ENCODE measurements at regions not wholly inside any gene's neighbourhood (a gene's known extent, or its start where the extent isn't known, plus 50 kb on each side); places are given as distances from the start of the nearest gene placed in this dataset.

GRCh38 chr6:90764001-90764400 is 177.1 kb upstream of the MAP3K7 start:
- DNase-seq (ENCODE audit: extremely low read depth, low read depth, low spot score) = no peak

- no peak for DNase-seq (ENCODE audit: extremely low read depth, low read depth, low spot score)
These were observed 172.8 kb upstream of the MAP3K7 start for GRCh38 chr6:90759664-90760063.

GRCh38 chr6:90758741-90759140 is 171.9 kb upstream of the MAP3K7 start:
- DNase-seq (ENCODE audit: extremely low read depth, low read depth, low spot score) = no peak

- no peak for DNase-seq (ENCODE audit: extremely low read depth, low read depth, low spot score)
These were observed 167.2 kb upstream of the MAP3K7 start for GRCh38 chr6:90753820-90754643.

GRCh38 chr6:90739802-90740201 is 152.9 kb upstream of the MAP3K7 start:
- DNase-seq (ENCODE audit: extremely low read depth, low read depth, low spot score) = no peak

- no peak for DNase-seq (ENCODE audit: extremely low read depth, low read depth, low spot score)
These were observed 152.5 kb upstream of the MAP3K7 start for GRCh38 chr6:90739339-90739738.

- DNase-seq (ENCODE audit: extremely low read depth, low read depth, low spot score) = no peak
These were observed 143.3 kb upstream of the MAP3K7 start for GRCh38 chr6:90730151-90730673.

- no peak for DNase-seq (ENCODE audit: extremely low read depth, low read depth, low spot score)
These were observed 142.2 kb upstream of the MAP3K7 start for GRCh38 chr6:90729057-90729456.

GRCh38 chr6:90722648-90723047 is 135.8 kb upstream of the MAP3K7 start:
- no peak for DNase-seq (ENCODE audit: extremely low read depth, low read depth, low spot score)

- DNase-seq (ENCODE audit: extremely low read depth, low read depth, low spot score) = no peak
These were observed 133.5 kb upstream of the MAP3K7 start for GRCh38 chr6:90720404-90720803.

GRCh38 chr6:90719321-90720195 is 132.7 kb upstream of the MAP3K7 start:
- no peak for DNase-seq (ENCODE audit: extremely low read depth, low read depth, low spot score)

GRCh38 chr6:90716376-90716775 is 129.5 kb upstream of the MAP3K7 start:
- DNase-seq (ENCODE audit: extremely low read depth, low read depth, low spot score) = no peak

GRCh38 chr6:90715093-90715655 is 128.3 kb upstream of the MAP3K7 start:
- no peak for DNase-seq (ENCODE audit: extremely low read depth, low read depth, low spot score)

- no peak for DNase-seq (ENCODE audit: extremely low read depth, low read depth, low spot score)
These were observed 127.4 kb upstream of the MAP3K7 start for GRCh38 chr6:90714319-90714718.

GRCh38 chr6:90712114-90712513 is 125.2 kb upstream of the MAP3K7 start:
- DNase-seq (ENCODE audit: extremely low read depth, low read depth, low spot score) = no peak

GRCh38 chr6:90709431-90709996 is 122.6 kb upstream of the MAP3K7 start:
- DNase-seq (ENCODE audit: extremely low read depth, low read depth, low spot score) = no peak

GRCh38 chr6:90708206-90708737 is 121.4 kb upstream of the MAP3K7 start:
- no peak for DNase-seq (ENCODE audit: extremely low read depth, low read depth, low spot score)

- no peak for DNase-seq (ENCODE audit: extremely low read depth, low read depth, low spot score)
These were observed 120.4 kb upstream of the MAP3K7 start for GRCh38 chr6:90707246-90707645.

- DNase-seq (ENCODE audit: extremely low read depth, low read depth, low spot score) = no peak
These were observed 116.5 kb upstream of the MAP3K7 start for GRCh38 chr6:90703336-90703735.

- no peak for DNase-seq (ENCODE audit: extremely low read depth, low read depth, low spot score)
These were observed 115.1 kb upstream of the MAP3K7 start for GRCh38 chr6:90701926-90702325.
